ENCODE measurements at regions not wholly inside any gene's neighbourhood (a gene's known extent, or its start where the extent isn't known, plus 50 kb on each side); places are given as distances from the start of the nearest gene placed in this dataset.
A peak's percentile ranks its signal among the peaks of the same experiment; 100 is the strongest.

DNA sequence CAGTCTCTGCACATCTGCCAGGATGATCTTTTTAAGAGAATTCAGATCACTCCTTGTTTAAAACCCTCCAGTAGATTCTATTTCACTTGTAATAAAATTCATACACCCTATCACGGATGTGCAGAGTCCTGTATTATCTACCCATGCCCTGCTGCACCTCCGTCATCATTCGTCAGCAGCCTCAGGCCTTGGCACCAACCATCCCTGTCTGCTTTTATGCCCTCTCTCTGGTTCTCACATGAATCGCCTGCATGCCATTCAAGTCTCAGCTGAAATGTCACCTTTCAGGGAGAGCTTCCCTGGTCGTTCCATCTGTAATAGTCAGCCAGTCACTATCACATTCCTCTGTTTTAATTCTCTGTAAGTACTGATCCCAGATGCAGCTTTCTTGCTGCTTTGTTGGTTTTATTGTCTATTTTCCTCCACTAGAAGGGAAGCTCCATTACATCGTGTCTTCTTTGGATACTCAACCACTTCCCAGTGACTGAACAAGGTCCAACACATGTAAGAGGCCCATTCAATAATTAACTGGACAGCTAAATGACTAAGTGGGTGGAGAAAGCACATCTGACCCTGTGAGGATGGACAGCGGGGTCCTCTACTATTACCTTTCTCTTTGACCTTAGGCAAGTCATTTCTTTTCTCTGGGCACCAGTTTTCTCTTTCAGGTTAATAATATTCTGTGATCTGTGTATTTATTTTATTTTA, 81.2 kb upstream of the GOT2 start:
- Histone ChIP-seq H3K4me3 (no peak overlapping the region), H3K4me1 (no peaks in the 10 kb centered on the region), H3K9me3 (no peaks in the 10 kb centered on the region), H3K27me3 (no peaks in the 10 kb centered on the region), H3K27ac (no peak overlapping the region), H3K36me3 (no peaks in the 10 kb centered on the region)
- TF ChIP-seq CTCF (IDR thresholded peaks at IDR 0.05) (no peak), POLR2A (IDR thresholded peaks at IDR 0.05) (no peak)
- DNase-seq: no peak
- intact Hi-C loops (cut with DNase I; ENCODE audit: low total_unique reads): no loop called here

GRCh38 chr16:58814348-58814801, 80.3 kb upstream of the GOT2 start:
- TF ChIP-seq CTCF (IDR thresholded peaks at IDR 0.05) (peak; percentile 52 to 84 (median 68)), POLR2A (IDR thresholded peaks at IDR 0.05) (no peak)
- peak; percentile 21 to 28 for DNase-seq
- Histone ChIP-seq H3K4me3 (no peak overlapping the region), H3K27ac (no peak overlapping the region), H3K9me3 (no peaks in the 10 kb centered on the region), H3K36me3 (no peaks in the 10 kb centered on the region), H3K4me1 (no peaks in the 10 kb centered on the region), H3K27me3 (no peaks in the 10 kb centered on the region)
- intact Hi-C loops (cut with DNase I; ENCODE audit: low total_unique reads): no loop called here

DNA sequence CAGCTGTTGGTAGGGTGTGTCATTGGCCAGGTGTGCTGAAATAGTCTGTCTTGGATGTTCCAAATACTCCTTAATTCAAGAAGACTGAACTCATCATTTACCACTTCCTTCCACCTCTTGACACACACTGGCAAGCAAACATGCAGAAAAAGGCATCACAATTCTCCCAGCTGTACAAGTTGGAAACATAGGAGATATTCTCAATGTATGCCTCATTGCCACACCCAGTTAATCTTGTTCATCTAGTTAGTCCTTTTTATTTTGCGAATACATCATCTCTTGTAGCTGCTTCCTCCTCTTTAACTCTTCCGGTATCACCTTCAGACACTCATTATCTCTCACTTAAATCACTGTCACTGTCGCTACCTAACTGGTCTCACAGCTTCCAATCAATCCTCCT, 75.1 kb upstream of the GOT2 start:
- DNase-seq: no peak
- no peaks in the 10 kb centered on the region for H3K9me3 ChIP-seq
- H3K27me3 ChIP-seq: no peaks in the 10 kb centered on the region
- no peak overlapping the region for H3K4me3 ChIP-seq
- intact Hi-C loops (cut with DNase I; ENCODE audit: low total_unique reads): no loop called here
- no peaks in the 10 kb centered on the region for H3K4me1 ChIP-seq
- H3K36me3 ChIP-seq: no peaks in the 10 kb centered on the region
- TF ChIP-seq CTCF (IDR thresholded peaks at IDR 0.05): no peak
- H3K27ac ChIP-seq: no peak overlapping the region

GRCh38 chr16:58807276-58807675, 73.2 kb upstream of the GOT2 start:
- H3K4me1 ChIP-seq: no peaks in the 10 kb centered on the region
- TF ChIP-seq POLR2A (IDR thresholded peaks at IDR 0.05) (no peak), CTCF (IDR thresholded peaks at IDR 0.05) (no peak)

GRCh38 chr16:58801838-58802237, 67.7 kb upstream of the GOT2 start:
- TF ChIP-seq POLR2A (IDR thresholded peaks at IDR 0.05): no peak
- no peak for TF ChIP-seq CTCF (IDR thresholded peaks at IDR 0.05)
- no peak overlapping the region for H3K27ac ChIP-seq
- H3K36me3 ChIP-seq: no peaks in the 10 kb centered on the region
- H3K9me3 ChIP-seq: no peaks in the 10 kb centered on the region
- intact Hi-C loops (cut with DNase I; ENCODE audit: low total_unique reads): no loop called here
- DNase-seq: no peak
- H3K4me1 ChIP-seq: no peaks in the 10 kb centered on the region
- H3K27me3 ChIP-seq: no peaks in the 10 kb centered on the region
- H3K4me3 ChIP-seq: no peak overlapping the region

More at GRCh38 chr16:58807276-58807675, 73.2 kb upstream of the GOT2 start:
- intact Hi-C loops (cut with DNase I; ENCODE audit: low total_unique reads): no loop called here
- DNase-seq: no peak
- Histone ChIP-seq H3K27me3 (no peaks in the 10 kb centered on the region), H3K9me3 (no peaks in the 10 kb centered on the region), H3K36me3 (no peaks in the 10 kb centered on the region), H3K27ac (no peak overlapping the region), H3K4me3 (no peak overlapping the region)

All from uterus (tissue), 3 donors.